GM08714 (cell line): ENCODE measurements at regions not wholly inside any gene's neighbourhood (a gene's known extent, or its start where the extent isn't known, plus 50 kb on each side); places are given as distances from the start of the nearest gene placed in this dataset.
"Not testable (repeated sequence)": the region's sequence is repeated elsewhere in the genome, so short reads cannot be mapped to it uniquely, and the experiment has no call there.

Source experiments
- H3K4me3 ChIP-seq: fragments of 200-500 bp; sonication (Bioruptor generic); 2 replicates; pipeline ENCODE4 v1.5.1; 2014; ENCODE audit warnings: mild to moderate bottlenecking, low read length, inconsistent platforms
- ZNF274 ChIP-seq: IDR thresholded peaks from 2 replicates; pipeline ENCODE4 v1.6.1; 2012; ENCODE audit warnings: mild to moderate bottlenecking, low read depth, low read length

GRCh38 chr4:164614329-164614728 lies 139.6 kb upstream of the SMIM31 start:
- TF ChIP-seq ZNF274 = no peak
- no peak overlapping the region for H3K4me3 ChIP-seq

GRCh38 chr4:164614999-164615398 lies 138.9 kb upstream of the SMIM31 start:
- no peak for TF ChIP-seq ZNF274
- H3K4me3 ChIP-seq = no peak overlapping the region

GRCh38 chr4:164615964-164616363 lies 138.0 kb upstream of the SMIM31 start:
- no peak for TF ChIP-seq ZNF274
- H3K4me3 ChIP-seq = no peak overlapping the region

GRCh38 chr4:164616961-164617360 lies 137.0 kb upstream of the SMIM31 start:
- TF ChIP-seq ZNF274 = no peak
- H3K4me3 ChIP-seq = no peak overlapping the region

GRCh38 chr4:164617426-164617825 lies 136.5 kb upstream of the SMIM31 start:
- TF ChIP-seq ZNF274 = no peak

GRCh38 chr4:164617911-164618310 lies 136.0 kb upstream of the SMIM31 start:
- no peak overlapping the region for H3K4me3 ChIP-seq
- TF ChIP-seq ZNF274 = no peak

More at GRCh38 chr4:164617426-164617825, 136.5 kb upstream of the SMIM31 start:
- no peak overlapping the region for H3K4me3 ChIP-seq

- H3K4me3 ChIP-seq = no peak overlapping the region
- no peak for TF ChIP-seq ZNF274
Measured at GRCh38 chr4:164621886-164622521, 131.9 kb upstream of the SMIM31 start.

GRCh38 chr4:164623099-164623498 lies 130.8 kb upstream of the SMIM31 start:
- H3K4me3 ChIP-seq = no peak overlapping the region
- no peak for TF ChIP-seq ZNF274

GRCh38 chr4:164639001-164639400 lies 114.9 kb upstream of the SMIM31 start:
- H3K4me3 ChIP-seq = no peak overlapping the region
- TF ChIP-seq ZNF274 = no peak

- TF ChIP-seq ZNF274 = no peak
- H3K4me3 ChIP-seq = no peak overlapping the region
Measured at GRCh38 chr4:164648151-164648848, 105.6 kb upstream of the SMIM31 start.

GRCh38 chr4:164648849-164649212 lies 105.1 kb upstream of the SMIM31 start:
- TF ChIP-seq ZNF274 = no peak
- no peak overlapping the region for H3K4me3 ChIP-seq

- H3K4me3 ChIP-seq = no peak overlapping the region
- TF ChIP-seq ZNF274 = no peak
Measured at GRCh38 chr4:164659765-164660164, 94.2 kb upstream of the SMIM31 start.

- not testable (repeated sequence) for H3K4me3 ChIP-seq
Measured at GRCh38 chr4:164676152-164676551, 77.8 kb upstream of the SMIM31 start.

- TF ChIP-seq ZNF274 = no peak
Measured at GRCh38 chr4:164683040-164683439, 70.9 kb upstream of the SMIM31 start.

GRCh38 chr4:164695650-164696049 lies 58.3 kb upstream of the SMIM31 start:
- TF ChIP-seq ZNF274 = no peak
- H3K4me3 ChIP-seq = no peak overlapping the region

More at GRCh38 chr4:164683040-164683439, 70.9 kb upstream of the SMIM31 start:
- no peak overlapping the region for H3K4me3 ChIP-seq
